Ovary (tissue), 7 donors: ENCODE measurements at regions not wholly inside any gene's neighbourhood (a gene's known extent, or its start where the extent isn't known, plus 50 kb on each side); places are given as distances from the start of the nearest gene placed in this dataset.

Source experiments
- DNase-seq, 5 donors: peaks; one replicate each; pipeline ENCODE4 v3.0.0-alpha.2; 2019 to 2020
- H3K27ac ChIP-seq, 2 donors: fragments of 200-600 bp; one replicate each; pipeline versions ENCODE4 v1.5.1 to v1.8.0; 2019 to 2022
- H3K27me3 ChIP-seq: fragments of 200-600 bp; one replicate; pipeline ENCODE4 v1.8.0; 2022
- H3K36me3 ChIP-seq: fragments of 200-600 bp; sonication (generic); one replicate; pipeline ENCODE4 v1.5.1; 2019
- H3K4me1 ChIP-seq: one replicate; pipeline ENCODE4 v1.8.1; 2013; ENCODE audit warnings: mild to moderate bottlenecking, moderate library complexity; ENCODE audit not compliant: insufficient read depth
- H3K4me3 ChIP-seq: fragments of 200-600 bp; sonication (generic); one replicate; pipeline ENCODE4 v1.5.1; 2017
- H3K9me3 ChIP-seq, 2 donors: fragments of 200-600 bp in 1 of 2; sonication (generic) in 1 of 2; one replicate each; pipeline versions ENCODE4 v1.5.1 to v1.8.1; 2013 to 2019; ENCODE audit warnings: mild to moderate bottlenecking in 1 of 2, moderate library complexity in 1 of 2
- CTCF ChIP-seq, 3 donors: fragments of 450-650 bp in 2 of 3; fragments of 200-600 bp in 1 of 3; IDR thresholded peaks; one replicate each; pipeline versions ENCODE4 v1.5.1 to v1.8.0; 2016 to 2022; ENCODE audit warnings: antibody characterized with exemption in 3 of 3, mild to moderate bottlenecking in 1 of 3
- EP300 ChIP-seq: sonication (generic); formaldehyde crosslinking; IDR thresholded peaks from one replicate; pipeline ENCODE4 v1.6.1; 2017; ENCODE audit warnings: antibody characterized with exemption
- POLR2A ChIP-seq: fragments of 450-650 bp; IDR thresholded peaks from one replicate; pipeline ENCODE4 v1.6.1; 2017; ENCODE audit warnings: antibody characterized with exemption, mild to moderate bottlenecking, moderate library complexity
- WGBS, 3 donors: extraction: QIAGEN DNeasy Blood & Tissue Kit in 1 of 3; methylation state at CpG; one replicate each; pipeline versions ENCODE4 v1.1.5 to v1.1.7; 2013 to 2017; 5-methylcytosine and 5-hydroxymethylcytosine counted together
- intact Hi-C, 4 donors: fragments of 100-400 bp; cut with DNase I; formaldehyde crosslinking; loops; one replicate each; pipeline versions ENCODE4 v1.11.0 to v1.15.1; 2022 to 2023
- donor health status: DM: no; HTN: no; CAD: no; lungs with moderate emphysema.
- donor health status: DM: no; HTN: no; CAD: no.
- donor health status: Bipolar disorder and iron deficiency.
- donor health status: DM: no; HTN: no; CAD: no.
- donor health status: DM: yes; HTN: yes; CAD: no.

- H3K27ac ChIP-seq: no peak overlapping the region
- H3K4me1 ChIP-seq: peaks cover 3% of the 10 kb centered on the region
- no peaks in the 10 kb centered on the region for H3K9me3 ChIP-seq
- no peak overlapping the region for H3K4me3 ChIP-seq
- no peak for DNase-seq
- 71 to 77% (median 73%) methylated on average over 5 of the region's 5 CpGs for WGBS, 3 donors
- no peaks in the 10 kb centered on the region for H3K27me3 ChIP-seq
- TF ChIP-seq CTCF (IDR thresholded peaks at IDR 0.05) (no peak), EP300 (no peak), POLR2A (no peak)
- no peaks in the 10 kb centered on the region for H3K36me3 ChIP-seq
- intact Hi-C loops: no loop called here
Measured at GRCh38 chr10:110361800-110362456, 57.2 kb upstream of the SMNDC1 start.

GRCh38 chr10:110363572-110364411 lies 59.1 kb upstream of the SMNDC1 start:
- no peak overlapping the region for H3K4me3 ChIP-seq
- 68 to 77% (median 75%) methylated on average over 20 of the region's 20 CpGs for WGBS, 3 donors
- H3K27me3 ChIP-seq: no peaks in the 10 kb centered on the region
- intact Hi-C loops: no loop called here
- no peaks in the 10 kb centered on the region for H3K4me1 ChIP-seq
- DNase-seq: no peak
- no peaks in the 10 kb centered on the region for H3K9me3 ChIP-seq
- no peaks in the 10 kb centered on the region for H3K36me3 ChIP-seq
- no peak overlapping the region for H3K27ac ChIP-seq
- TF ChIP-seq EP300 (no peak), POLR2A (no peak), CTCF (IDR thresholded peaks at IDR 0.05) (no peak)

GRCh38 chr10:110364531-110364937 lies 59.8 kb upstream of the SMNDC1 start:
- Histone ChIP-seq H3K36me3 (no peaks in the 10 kb centered on the region), H3K9me3 (no peaks in the 10 kb centered on the region), H3K4me1 (no peaks in the 10 kb centered on the region), H3K4me3 (no peak overlapping the region), H3K27ac (no peak overlapping the region), H3K27me3 (no peaks in the 10 kb centered on the region)
- 67 to 81% (median 71%) methylated on average over 3 of the region's 3 CpGs for WGBS, 3 donors
- intact Hi-C loops: no loop called here
- TF ChIP-seq EP300: no peak
- TF ChIP-seq POLR2A: no peak
- DNase-seq: no peak

GRCh38 chr10:110365356-110366143 lies 60.8 kb upstream of the SMNDC1 start:
- H3K4me3 ChIP-seq: no peak overlapping the region
- H3K9me3 ChIP-seq: no peaks in the 10 kb centered on the region
- intact Hi-C loops: no loop called here
- H3K36me3 ChIP-seq: no peaks in the 10 kb centered on the region
- no peak overlapping the region for H3K27ac ChIP-seq
- no peaks in the 10 kb centered on the region for H3K27me3 ChIP-seq
- TF ChIP-seq CTCF (IDR thresholded peaks at IDR 0.05) (no peak), EP300 (no peak), POLR2A (no peak)
- WGBS, 3 donors: 88 to 95% (median 93%) methylated on average over 9 of the region's 9 CpGs
- DNase-seq: no peak
- H3K4me1 ChIP-seq: no peaks in the 10 kb centered on the region
